Kidney (tissue), 13 donors: ENCODE measurements at regions not wholly inside any gene's neighbourhood (a gene's known extent, or its start where the extent isn't known, plus 50 kb on each side); places are given as distances from the start of the nearest gene placed in this dataset.
A peak's percentile ranks its signal among the peaks of the same experiment; 100 is the strongest.

Experiments used
- DNase-seq, 5 donors: peaks; one replicate each; pipeline ENCODE4 v3.0.0-alpha.2; 2013 to 2020
- FAIRE-seq: peaks from 2 replicates; lab custom pipeline; 2012; peaks lifted over from hg19 to GRCh38; lab: Jason Lieb, UNC
- H3K27ac ChIP-seq, 2 donors: one replicate each; pipeline ENCODE4 v1.7.0; 2013; ENCODE audit warnings: low read depth in 2 of 2, low read length in 2 of 2, inconsistent platforms in 1 of 2
- H3K27me3 ChIP-seq: one replicate; pipeline ENCODE4 v1.7.1; 2013; ENCODE audit warnings: low read length, inconsistent platforms; ENCODE audit not compliant: control insufficient read depth, insufficient read depth
- H3K36me3 ChIP-seq, 3 donors: one replicate each; pipeline versions ENCODE4 v1.7.0 to v1.7.1; 2013; ENCODE audit warnings: low read length in 3 of 3, control low read depth in 1 of 3, inconsistent platforms in 1 of 3; ENCODE audit not compliant: insufficient read depth in 3 of 3, control insufficient read depth in 2 of 3
- H3K4me1 ChIP-seq, 3 donors: one replicate each; pipeline versions ENCODE4 v1.7.0 to v1.7.1; 2013; ENCODE audit warnings: low read length in 3 of 3, inconsistent platforms in 1 of 3, low read depth in 1 of 3; ENCODE audit not compliant: control insufficient read depth in 2 of 3, insufficient read depth in 2 of 3
- H3K4me3 ChIP-seq, 3 donors: one replicate each; pipeline versions ENCODE4 v1.7.0 to v1.8.1; 2013; ENCODE audit warnings: low read length in 3 of 3, control low read depth in 1 of 3, inconsistent platforms in 1 of 3
- H3K9ac ChIP-seq, 3 donors: one replicate each; pipeline versions ENCODE4 v1.7.0 to v1.7.1; 2013; ENCODE audit warnings: low read length in 3 of 3, control low read depth in 1 of 3, inconsistent platforms in 1 of 3
- H3K9me3 ChIP-seq, 3 donors: one replicate each; pipeline versions ENCODE4 v1.7.0 to v1.7.1; 2013; ENCODE audit warnings: low read length in 3 of 3, control low read depth in 1 of 3, inconsistent platforms in 1 of 3; ENCODE audit not compliant: control insufficient read depth in 2 of 3, insufficient read depth in 1 of 3
- intact Hi-C: fragments of 100-400 bp; cut with DNase I; formaldehyde crosslinking; loops from one replicate; pipeline ENCODE4 v1.11.1; 2022
- TF ChIP-seq, protein P1 (sequence below): IDR thresholded peaks from 3 replicates; pipeline ENCODE4 v1.5.1; 2012; ENCODE audit warnings: mild to moderate bottlenecking, moderate library complexity, borderline replicate concordance; ENCODE audit not compliant: insufficient read depth; ENCODE audit errors: extremely low read depth
- donor health status: control.
- donor health status: control.
- donor health status: control.
- donor health status: control.
- donor health status: control.
- donor health status: DM: yes; HTN: yes; CAD: no.
- donor health status: Normal renal cell carcinoma (clear cell type).

DNA sequence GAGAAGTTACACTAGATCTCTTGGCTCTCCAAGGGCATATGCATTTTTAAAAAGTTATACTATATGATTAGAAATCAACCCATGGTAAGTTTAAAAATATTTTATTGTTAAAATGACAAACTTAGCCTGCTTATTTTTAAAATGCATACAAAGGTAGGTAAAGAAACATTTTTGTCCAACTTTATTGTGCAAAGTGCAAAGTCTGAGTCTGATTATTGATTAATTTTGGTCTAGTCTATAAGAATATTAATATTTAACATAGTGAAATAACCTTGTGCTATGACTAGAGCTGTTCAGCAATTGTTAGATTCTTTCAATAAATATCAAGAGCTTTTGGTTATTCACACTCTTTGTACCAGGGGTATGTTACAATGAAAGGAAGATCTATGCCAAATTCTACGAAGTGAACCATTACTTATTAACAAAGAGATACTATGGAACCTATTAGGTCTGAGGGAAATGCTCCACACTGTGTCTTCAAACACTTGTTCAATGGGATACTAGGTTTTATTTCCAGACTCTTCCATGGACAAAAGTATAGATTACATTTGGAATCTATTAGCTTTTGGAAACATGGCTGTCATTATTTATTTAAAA lies 70.4 kb downstream of the DIPK2A start:
- FAIRE-seq (no peak), DNase-seq (no peak)
- intact Hi-C loops, result no loop called here
- no peaks in the 10 kb centered on the region for H3K27me3 ChIP-seq
- H3K9me3 ChIP-seq, result no peaks in the 10 kb centered on the region
- no peak overlapping the region for H3K9ac ChIP-seq
- TF ChIP-seq, protein P1, sequence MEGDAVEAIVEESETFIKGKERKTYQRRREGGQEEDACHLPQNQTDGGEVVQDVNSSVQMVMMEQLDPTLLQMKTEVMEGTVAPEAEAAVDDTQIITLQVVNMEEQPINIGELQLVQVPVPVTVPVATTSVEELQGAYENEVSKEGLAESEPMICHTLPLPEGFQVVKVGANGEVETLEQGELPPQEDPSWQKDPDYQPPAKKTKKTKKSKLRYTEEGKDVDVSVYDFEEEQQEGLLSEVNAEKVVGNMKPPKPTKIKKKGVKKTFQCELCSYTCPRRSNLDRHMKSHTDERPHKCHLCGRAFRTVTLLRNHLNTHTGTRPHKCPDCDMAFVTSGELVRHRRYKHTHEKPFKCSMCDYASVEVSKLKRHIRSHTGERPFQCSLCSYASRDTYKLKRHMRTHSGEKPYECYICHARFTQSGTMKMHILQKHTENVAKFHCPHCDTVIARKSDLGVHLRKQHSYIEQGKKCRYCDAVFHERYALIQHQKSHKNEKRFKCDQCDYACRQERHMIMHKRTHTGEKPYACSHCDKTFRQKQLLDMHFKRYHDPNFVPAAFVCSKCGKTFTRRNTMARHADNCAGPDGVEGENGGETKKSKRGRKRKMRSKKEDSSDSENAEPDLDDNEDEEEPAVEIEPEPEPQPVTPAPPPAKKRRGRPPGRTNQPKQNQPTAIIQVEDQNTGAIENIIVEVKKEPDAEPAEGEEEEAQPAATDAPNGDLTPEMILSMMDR, result no peak
- no peak overlapping the region for H3K27ac ChIP-seq
- peak overlapping the region in 1 of 3 donors; percentile 24 for H3K4me3 ChIP-seq
- no peaks in the 10 kb centered on the region for H3K4me1 ChIP-seq
- no peaks in the 10 kb centered on the region for H3K36me3 ChIP-seq

DNA sequence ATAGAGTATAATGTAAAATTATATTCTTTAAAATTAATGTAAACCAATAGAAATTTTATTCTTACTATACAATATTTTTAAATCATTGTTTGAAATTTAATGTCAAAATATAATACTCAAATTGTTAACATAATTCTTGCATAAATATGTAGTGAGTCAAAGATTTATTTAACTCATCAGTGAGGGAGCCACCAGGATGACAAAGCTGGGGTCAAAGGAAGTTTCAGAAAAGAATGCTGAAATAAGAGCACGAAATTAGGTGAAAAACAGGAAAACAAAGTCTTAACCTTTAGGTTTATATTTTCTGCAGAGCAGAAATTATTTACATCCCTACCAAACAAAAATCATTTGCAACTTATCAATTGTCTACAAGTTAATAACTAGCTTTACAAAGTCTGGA lies 74.1 kb downstream of the DIPK2A start:
- no peak overlapping the region for H3K4me3 ChIP-seq
- intact Hi-C loops, result no loop called here
- no peaks in the 10 kb centered on the region for H3K27me3 ChIP-seq
- no peak overlapping the region for H3K9ac ChIP-seq
- no peaks in the 10 kb centered on the region for H3K4me1 ChIP-seq
- no peaks in the 10 kb centered on the region for H3K9me3 ChIP-seq
- no peaks in the 10 kb centered on the region for H3K36me3 ChIP-seq
- FAIRE-seq (peak; percentile 66), DNase-seq (no peak)
- TF ChIP-seq, protein P1, result no peak
- no peak overlapping the region for H3K27ac ChIP-seq

DNA sequence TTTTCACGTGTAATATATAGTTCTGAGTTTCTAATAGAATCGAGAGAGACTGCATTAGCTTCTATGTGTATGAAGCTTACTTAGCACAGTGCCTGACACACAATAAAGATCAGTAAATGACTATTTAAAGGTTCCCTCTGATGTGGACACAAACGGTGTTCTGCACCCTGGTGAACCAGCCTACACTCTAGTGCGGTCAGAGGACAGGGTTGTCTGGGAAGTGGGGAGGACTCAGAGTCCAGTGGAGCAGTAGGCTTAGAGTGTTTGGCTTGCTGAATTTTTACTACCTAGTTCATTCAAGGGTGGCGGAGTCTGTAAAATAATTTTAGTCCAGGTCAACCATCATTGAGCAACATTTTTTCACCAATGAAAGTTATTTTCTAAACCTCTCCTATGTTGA lies 77.8 kb downstream of the DIPK2A start:
- intact Hi-C loops, result no loop called here
- H3K27ac ChIP-seq, result no peak overlapping the region
- no peaks in the 10 kb centered on the region for H3K4me1 ChIP-seq
- H3K9ac ChIP-seq, result no peak overlapping the region
- TF ChIP-seq, protein P1, result no peak
- H3K9me3 ChIP-seq, result no peaks in the 10 kb centered on the region
- no peaks in the 10 kb centered on the region for H3K36me3 ChIP-seq
- FAIRE-seq, result no peak
- no peak for DNase-seq
- no peak overlapping the region for H3K4me3 ChIP-seq
- H3K27me3 ChIP-seq, result no peaks in the 10 kb centered on the region

DNA sequence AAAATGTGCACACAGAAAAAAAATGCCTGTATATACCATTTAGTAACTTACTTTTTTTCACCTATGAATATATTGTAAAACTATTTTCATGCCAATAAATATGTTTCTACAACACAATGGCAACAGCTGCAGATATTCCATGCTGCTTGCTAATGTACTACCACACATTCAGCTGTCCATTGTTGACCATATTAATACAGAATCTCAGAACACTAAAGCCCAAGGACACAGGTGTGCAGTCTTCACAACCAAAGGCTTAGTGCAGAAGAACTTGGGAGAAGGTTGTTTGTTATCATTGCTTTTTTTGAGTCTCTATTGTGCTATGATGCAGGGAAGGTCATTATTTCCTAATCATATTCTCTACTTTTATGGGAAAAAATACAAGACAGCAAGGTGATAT lies 79.6 kb downstream of the DIPK2A start:
- no peaks in the 10 kb centered on the region for H3K4me1 ChIP-seq
- no peaks in the 10 kb centered on the region for H3K27me3 ChIP-seq
- TF ChIP-seq, protein P1, result no peak
- intact Hi-C loops, result no loop called here
- H3K27ac ChIP-seq, result no peak overlapping the region
- H3K4me3 ChIP-seq, result no peak overlapping the region
- FAIRE-seq (no peak), DNase-seq (no peak)
- H3K36me3 ChIP-seq, result no peaks in the 10 kb centered on the region
- no peak overlapping the region for H3K9ac ChIP-seq
- no peaks in the 10 kb centered on the region for H3K9me3 ChIP-seq
